Amygdala (tissue), 56 donors: ENCODE measurements at regions not wholly inside any gene's neighbourhood (a gene's known extent, or its start where the extent isn't known, plus 50 kb on each side); places are given as distances from the start of the nearest gene placed in this dataset.

ENCODE experiments used
- DNase-seq, 56 donors: peaks; one replicate each; lab custom pipeline; 2025; lab: John Stamatoyannopoulos, UW

DNA sequence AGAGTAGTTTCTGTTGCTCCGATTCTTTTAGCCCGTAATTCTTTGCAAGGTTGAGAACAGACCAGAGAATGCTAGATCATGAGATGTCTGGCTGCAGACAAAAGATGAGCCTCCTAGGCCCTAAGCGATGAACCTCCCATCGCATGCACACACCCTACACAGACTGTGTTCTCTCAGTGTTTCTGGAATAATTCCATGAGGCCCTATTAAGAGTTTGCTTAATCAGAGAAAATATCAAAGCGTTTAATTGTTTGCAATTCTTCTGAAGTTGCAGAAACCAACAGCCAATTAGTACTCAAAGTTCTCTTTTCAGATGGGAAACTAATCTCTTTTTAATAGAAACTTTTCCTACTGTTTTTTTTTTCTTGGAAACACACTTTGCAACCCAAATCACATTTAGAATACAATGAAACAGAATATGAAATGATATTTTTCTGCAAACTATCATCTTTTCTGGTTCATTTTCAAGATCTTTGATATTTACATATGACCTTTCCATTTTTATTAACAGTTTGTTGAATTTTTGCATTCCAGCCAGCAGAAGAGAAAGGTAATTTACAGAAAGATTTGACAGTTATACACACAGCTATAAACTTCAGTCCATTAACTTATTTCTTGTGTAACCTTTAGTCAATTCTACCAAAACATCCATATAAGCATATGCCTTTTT lies 1525.6 kb downstream of the ARAP2 start:
- DNase-seq, result no peak

DNA sequence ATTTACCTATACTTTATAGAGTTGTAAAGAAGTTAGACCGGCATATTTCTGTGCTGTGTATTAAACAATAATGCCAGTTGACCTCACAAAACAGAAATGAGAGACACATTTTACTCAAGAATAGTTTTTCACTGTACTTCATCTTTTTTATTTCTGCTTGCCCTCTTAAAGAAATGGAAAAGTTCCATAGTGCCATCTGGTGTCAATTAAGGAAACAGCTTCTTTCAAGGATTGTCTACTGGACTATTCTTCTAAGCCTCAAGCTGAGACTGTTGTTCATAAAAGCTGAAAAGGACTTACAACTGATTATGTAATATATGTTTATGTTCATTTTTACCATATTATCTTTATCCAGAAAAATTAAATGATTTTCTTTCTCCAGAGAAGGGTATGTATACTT lies 1523.7 kb downstream of the ARAP2 start:
- no peak for DNase-seq

DNA sequence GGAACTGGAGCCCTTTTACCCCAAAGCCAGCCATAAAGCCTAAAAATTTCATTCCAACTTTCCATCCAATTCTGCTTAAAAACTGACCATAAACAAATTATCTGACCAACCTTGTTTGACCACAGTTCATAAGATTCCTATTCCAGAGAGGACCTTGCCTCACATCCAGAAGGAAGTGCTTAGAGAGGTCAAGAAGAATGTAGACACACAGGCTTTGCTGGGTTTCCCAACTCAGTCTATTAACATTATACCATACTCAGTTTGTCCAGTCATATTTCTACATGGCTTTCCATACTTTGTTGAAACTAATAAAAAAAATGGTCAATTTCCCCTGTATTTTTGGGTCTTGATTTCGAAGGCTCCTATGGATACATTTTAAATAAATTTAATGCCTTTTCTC lies 1522.5 kb downstream of the ARAP2 start:
- DNase-seq, result no peak

DNA sequence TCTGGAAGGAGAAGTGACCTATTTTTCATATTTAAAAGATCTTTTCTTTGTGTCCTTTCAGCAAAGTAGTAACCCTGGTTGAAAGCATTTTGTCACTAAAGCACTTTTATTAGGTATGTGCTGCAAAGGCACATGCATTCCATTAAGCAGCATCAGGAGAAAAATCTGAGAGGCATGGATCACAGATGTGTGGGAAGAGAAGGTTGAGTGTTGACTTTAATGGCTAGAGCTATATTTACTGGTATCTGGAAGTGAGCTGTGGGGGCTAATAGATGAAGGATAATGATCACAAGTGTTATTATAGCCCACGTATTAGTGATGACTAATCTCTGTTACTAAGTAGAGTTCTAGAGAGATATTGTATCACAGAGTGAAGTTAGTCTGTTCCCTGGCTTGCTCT lies 1520.7 kb downstream of the ARAP2 start:
- DNase-seq, result peak in 2 of 56 donors; percentile 1 to 16

GRCh38 chr4:34724491-34724890 lies 1519.8 kb downstream of the ARAP2 start:
- no peak for DNase-seq

DNA sequence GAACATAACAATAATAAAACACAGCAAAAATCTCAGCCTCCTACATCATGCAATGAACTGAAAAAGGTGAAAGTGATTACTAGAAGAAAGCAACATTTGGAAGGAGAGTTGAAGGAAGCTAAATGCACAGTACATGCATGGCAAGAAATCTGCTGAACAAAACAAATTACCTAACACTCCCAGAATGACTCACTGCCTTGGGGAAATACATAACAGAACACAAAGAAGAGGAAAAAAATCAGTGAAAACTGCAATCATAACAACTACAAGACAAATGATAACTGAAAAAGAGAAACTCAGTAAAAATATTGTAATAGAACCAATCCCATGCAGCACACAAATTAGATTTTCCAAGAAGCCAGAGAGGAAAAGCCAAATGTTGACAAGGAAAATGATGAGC lies 1513.2 kb downstream of the ARAP2 start:
- DNase-seq, result no peak

GRCh38 chr4:34732176-34732950 lies 1512.0 kb downstream of the ARAP2 start:
- DNase-seq, result no peak

DNA sequence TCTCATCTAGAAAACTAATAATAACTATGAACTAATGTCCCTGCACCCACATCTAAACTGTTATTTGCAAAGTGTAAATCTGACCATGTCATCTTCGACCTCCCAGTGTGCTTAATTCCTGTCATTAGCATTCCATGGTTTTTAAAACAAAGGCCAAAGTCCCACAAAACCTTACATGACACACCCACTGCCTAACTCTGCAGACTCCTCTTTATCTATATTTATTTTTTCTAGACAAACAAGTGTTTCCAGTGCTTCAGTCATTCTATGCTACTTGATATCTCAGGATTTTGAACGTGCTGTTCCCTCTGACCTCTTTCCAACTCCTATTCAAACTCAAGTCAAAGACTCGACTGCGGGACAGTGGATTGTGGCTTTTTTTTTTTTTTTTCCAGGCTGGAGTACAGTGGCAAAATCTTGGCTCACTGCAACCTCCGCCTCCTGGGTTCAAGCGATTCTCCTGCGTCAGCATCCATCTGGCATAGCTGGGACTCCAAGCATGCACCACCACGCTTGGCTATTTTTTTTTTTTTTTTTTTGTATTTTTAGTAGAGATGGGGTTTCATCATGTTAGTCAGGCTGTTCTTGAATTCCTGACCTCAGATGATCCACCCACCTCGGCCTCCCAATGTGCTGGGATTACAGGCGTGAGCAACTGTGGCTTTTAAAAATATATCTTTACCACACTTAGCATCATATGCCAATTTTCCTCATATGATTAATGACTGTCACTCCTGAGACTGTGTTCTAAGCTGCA lies 1511.0 kb downstream of the ARAP2 start:
- DNase-seq, result no peak

DNA sequence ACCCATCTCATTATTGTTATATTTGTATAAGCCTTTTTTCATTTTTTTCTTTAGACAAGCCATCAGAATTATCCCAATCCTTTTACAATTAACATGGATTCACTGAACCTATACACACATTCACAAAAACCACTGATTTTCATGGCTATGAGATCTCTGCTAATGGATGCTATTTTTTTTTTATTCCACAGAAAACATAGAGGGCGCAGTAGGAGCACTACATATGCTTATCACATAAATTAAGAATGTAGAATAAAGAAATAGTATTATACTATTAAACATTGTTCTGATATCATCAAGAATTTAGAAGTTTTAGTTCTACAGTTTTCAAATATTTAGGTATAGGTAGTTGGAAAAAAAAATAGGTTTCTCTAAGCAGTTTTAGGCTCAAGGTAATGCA lies 1477.4 kb downstream of the ARAP2 start:
- DNase-seq, result no peak

DNA sequence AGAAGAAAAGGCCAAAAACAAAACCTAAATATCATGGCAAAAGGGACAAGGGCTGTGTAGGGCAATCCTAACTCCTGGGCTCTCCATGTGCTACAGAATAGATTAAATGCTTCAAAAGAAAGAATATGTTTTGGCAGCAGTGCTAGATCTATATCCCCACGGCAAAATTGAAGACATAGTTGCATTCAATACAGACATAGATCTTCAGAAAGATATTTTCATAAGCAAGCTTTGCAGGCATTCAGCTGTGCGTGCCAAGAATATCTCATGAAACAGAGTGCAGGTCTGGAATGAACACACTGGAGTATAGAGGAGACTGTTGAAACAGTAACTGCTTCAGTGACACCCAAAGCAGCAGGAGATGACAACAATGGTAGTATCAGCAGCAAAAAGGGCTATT lies 1476.9 kb downstream of the ARAP2 start:
- peak in 1 of 56 donors; percentile 1 for DNase-seq

DNA sequence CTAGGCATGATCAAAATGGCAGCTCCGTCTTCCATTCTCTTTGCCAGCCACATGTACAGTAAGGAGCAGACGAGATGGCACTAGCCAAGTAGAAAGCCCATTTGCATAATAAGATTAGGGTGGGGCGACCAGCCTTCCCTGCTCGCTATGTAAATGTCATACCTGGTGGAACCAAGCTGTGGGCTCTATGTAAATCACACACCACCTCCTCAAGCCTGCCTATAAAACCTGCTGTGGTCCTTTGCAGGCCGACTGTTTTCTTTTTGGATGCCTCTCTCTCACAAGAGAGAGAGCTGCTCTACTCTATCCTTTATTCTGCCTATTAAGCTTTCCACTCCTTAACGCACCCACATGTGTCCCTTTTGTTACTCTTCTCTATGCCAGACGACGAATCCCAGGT lies 1472.7 kb downstream of the ARAP2 start:
- DNase-seq, result no peak

GRCh38 chr4:34790131-34790530 lies 1454.2 kb downstream of the ARAP2 start:
- no peak for DNase-seq

GRCh38 chr4:34791209-34791608 lies 1453.1 kb downstream of the ARAP2 start:
- no peak for DNase-seq

GRCh38 chr4:34800953-34801352 lies 1443.4 kb downstream of the ARAP2 start:
- DNase-seq, result no peak

DNA sequence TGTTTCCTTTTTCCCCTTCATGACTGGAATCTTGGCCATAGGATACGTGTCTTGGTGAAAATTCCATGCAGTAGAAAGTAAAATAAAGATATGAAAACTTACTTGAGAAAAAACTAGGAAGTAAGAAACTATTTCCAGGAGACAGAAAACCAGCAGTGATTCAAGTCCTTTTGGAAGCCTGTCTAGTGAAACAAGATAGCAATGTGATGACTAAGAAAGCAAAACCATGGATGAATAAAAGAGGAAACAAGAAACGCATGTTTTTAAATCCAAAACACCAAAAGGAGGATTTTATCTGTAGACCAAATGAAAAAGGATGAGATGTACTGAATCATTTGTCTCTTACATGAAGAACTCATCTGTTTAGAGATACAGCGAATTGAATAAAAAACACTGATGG lies 1430.0 kb downstream of the ARAP2 start:
- DNase-seq, result no peak

GRCh38 chr4:34824515-34824914 lies 1419.8 kb downstream of the ARAP2 start:
- no peak for DNase-seq

DNA sequence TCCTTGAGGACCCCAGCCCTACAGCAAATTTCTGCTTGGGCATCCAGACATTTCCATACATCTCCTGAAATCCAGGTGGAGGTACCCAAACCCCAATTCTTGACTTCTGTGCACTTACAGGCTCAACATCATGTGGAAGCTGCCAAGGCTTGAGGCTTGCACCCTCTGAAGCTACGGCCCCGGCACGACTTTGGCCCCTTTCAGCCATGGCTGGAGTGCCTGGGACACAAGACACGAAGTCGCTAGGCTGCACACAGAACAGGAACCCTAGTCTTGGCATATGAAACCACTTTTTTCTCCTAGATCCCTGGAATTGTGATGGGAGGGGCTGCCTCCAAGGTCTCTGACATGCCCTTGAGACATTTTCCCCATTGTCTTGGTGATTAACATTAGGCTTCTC lies 1417.7 kb downstream of the ARAP2 start:
- no peak for DNase-seq

DNA sequence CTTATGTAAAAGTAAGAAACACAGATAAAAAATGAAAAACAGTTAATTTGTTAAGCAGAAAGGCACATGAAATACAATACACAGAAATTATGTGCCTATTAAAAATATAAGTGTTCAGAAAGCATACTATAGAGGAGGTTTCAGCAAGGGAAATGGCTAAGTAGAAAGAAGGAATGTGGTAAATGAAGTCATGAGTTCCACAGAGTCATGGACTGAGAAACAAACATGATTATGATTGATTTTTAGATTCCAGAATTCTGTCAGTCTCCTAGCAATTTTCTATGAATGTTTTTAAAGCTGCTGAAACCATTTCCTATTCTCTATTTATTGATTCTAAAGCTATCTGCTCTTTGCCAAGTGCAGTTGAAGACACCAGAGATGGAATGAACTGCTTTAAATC lies 1398.4 kb downstream of the ARAP2 start:
- DNase-seq, result no peak

GRCh38 chr4:34850421-34850820 lies 1393.9 kb downstream of the ARAP2 start:
- no peak for DNase-seq

- no peak for DNase-seq
Measured at GRCh38 chr4:34850968-34851367, 1393.3 kb downstream of the ARAP2 start.

GRCh38 chr4:34851411-34851810 lies 1392.9 kb downstream of the ARAP2 start:
- no peak for DNase-seq

DNA sequence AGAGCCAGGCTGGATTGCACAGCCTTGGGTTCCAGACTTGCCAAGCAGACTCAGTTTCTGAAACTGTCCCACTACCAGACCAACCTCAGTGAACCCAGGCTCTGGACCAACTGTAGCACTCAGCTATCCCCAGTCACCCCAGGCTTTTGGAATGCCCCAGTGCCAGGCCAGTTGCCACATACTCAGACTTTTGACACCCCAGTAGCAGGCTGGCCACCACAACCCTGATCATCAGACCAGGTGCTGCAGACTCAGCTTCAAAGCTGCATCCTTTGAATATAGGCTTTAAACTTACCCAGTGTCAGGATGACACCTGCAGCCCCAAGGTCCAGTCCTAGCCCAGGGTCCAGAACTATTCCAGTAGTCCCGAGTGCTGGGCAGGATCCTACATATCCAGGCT lies 1389.9 kb downstream of the ARAP2 start:
- DNase-seq, result no peak
